NT2/D1 (cell line): ENCODE measurements at regions not wholly inside any gene's neighbourhood (a gene's known extent, or its start where the extent isn't known, plus 50 kb on each side); places are given as distances from the start of the nearest gene placed in this dataset.
"Not testable (repeated sequence)": the region's sequence is repeated elsewhere in the genome, so short reads cannot be mapped to it uniquely, and the experiment has no call there.

Experiments used
- DNase-seq: peaks from one replicate; pipeline ENCODE4 v3.0.0-alpha.2; 2011; ENCODE audit warnings: low read depth, low spot score
- H3K27me3 ChIP-seq: 2 replicates; pipeline ENCODE4 v1.6.0; 2011; ENCODE audit warnings: mild to moderate bottlenecking; ENCODE audit not compliant: insufficient read length, insufficient read depth
- H3K36me3 ChIP-seq: 2 replicates; pipeline ENCODE4 v1.6.1; 2011; ENCODE audit warnings: mild to moderate bottlenecking, low read length, mixed read lengths; ENCODE audit not compliant: insufficient read depth, insufficient read length
- H3K4me1 ChIP-seq: 2 replicates; pipeline ENCODE4 v1.5.1; 2011; ENCODE audit not compliant: insufficient read depth, insufficient read length
- H3K4me3 ChIP-seq: 2 replicates; pipeline ENCODE4 v1.5.1; 2011; ENCODE audit warnings: low read depth; ENCODE audit not compliant: insufficient read length
- H3K9ac ChIP-seq: 2 replicates; pipeline ENCODE4 v1.6.0; 2011; ENCODE audit warnings: low read depth; ENCODE audit not compliant: insufficient read length
- H3K9me3 ChIP-seq: 2 replicates; pipeline ENCODE4 v1.5.1; 2011; ENCODE audit warnings: mild to moderate bottlenecking, low read length; ENCODE audit not compliant: insufficient read depth
- SUZ12 ChIP-seq: IDR thresholded peaks from 2 replicates; pipeline ENCODE4 v1.6.1; 2011; ENCODE audit not compliant: insufficient read length, insufficient read depth; ENCODE audit errors: extremely low read depth
- YY1 ChIP-seq: IDR thresholded peaks from 2 replicates; pipeline ENCODE4 v1.6.1; 2011; ENCODE audit not compliant: insufficient read length, insufficient read depth
- ZNF274 ChIP-seq: IDR thresholded peaks from 2 replicates; pipeline ENCODE4 v1.6.1; 2011; ENCODE audit warnings: mild to moderate bottlenecking, low read depth, low read length

DNA sequence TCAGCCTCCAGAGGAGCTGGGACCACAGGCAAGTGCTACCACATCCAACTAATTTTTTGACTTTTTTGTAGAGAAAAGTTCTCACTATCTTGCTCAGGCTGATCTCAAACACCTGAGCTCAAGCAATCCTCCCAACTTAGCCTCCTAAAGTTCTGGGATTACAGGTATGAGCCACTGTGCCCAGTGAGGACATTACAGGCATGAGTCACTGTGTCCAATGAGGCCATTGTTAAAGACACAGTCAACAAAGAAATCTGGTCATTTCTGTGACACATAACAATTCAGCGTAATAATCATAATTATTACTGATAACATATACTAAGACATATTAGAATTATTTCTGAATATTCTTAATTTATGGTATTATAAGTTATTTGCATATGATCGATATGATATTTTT is 463.4 kb upstream of the NDN start:
- TF ChIP-seq SUZ12 (no peak), ZNF274 (no peak), YY1 (no peak)
- H3K36me3 ChIP-seq = no peaks in the 10 kb centered on the region
- no peak for DNase-seq

DNA sequence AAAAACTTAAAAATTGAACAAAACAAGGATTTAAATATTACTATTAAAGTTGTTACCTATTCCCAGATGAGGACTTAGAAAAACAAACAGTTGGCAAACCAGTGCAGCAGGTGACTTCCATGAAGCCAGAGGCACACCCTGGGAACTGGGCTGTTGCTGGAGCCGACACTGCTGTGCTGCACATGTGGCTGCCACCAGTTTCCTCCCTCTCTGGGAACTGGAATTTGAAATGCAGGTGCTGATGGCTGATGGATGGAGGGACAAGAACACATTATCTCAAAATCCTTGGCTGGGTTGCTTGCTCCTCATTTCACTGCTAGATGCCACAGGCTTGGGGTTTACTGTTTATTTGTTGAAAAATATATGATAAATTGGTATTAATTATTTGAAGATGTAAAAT is 471.2 kb upstream of the NDN start:
- not testable (repeated sequence) for DNase-seq, H3K36me3 ChIP-seq, H3K4me3 ChIP-seq, H3K27me3 ChIP-seq, H3K9ac ChIP-seq, H3K9me3 ChIP-seq, H3K4me1 ChIP-seq

More for the DNA sequence above, 463.4 kb upstream of the NDN start:
- no peak overlapping the region for H3K9ac ChIP-seq
- H3K4me1 ChIP-seq = no peaks in the 10 kb centered on the region
- no peaks in the 10 kb centered on the region for H3K9me3 ChIP-seq
- H3K27me3 ChIP-seq = no peaks in the 10 kb centered on the region
- no peak overlapping the region for H3K4me3 ChIP-seq

DNA sequence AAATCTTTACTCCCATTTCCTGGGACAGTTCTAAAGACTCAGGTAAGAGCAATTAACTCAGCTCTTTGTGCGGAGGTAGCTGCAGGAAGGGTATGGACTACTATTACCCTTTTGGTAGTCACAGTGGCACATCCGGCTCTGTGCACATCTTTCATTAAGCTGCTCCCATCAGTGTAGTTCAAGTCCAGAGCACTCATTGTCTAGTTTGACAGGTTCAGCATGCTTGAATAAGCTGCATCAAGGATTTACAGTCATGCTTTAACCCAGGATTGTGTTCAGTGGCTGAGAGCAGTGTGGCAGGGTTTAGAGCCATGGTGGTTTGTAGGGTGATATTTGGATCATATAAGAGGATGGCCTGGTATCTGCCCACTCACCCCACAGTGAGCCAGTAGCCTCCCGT is 478.4 kb upstream of the NDN start:
- not testable (repeated sequence) for H3K36me3 ChIP-seq, H3K9ac ChIP-seq, H3K4me3 ChIP-seq, DNase-seq, H3K4me1 ChIP-seq, H3K27me3 ChIP-seq, H3K9me3 ChIP-seq

DNA sequence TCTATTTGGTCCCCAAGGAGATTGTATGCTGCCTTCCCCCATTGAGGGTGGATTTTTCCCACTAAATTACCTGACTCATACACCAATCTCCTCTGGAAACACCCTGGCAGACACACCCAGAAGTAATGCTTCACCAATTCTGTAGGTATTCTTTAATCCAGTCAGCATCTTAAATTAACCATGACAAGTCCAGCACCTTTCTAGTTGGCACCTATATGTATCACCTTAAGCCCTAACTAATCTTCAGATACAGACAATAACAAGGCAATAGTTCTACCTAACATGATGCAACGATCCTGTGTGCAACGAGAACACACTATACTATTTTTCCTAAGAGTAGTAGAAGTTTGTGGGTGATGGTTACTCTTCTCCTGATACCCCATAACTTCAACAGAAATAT is 473.3 kb upstream of the NPAP1 start:
- not testable (repeated sequence) for H3K27me3 ChIP-seq, H3K9ac ChIP-seq, H3K4me1 ChIP-seq, H3K9me3 ChIP-seq, H3K4me3 ChIP-seq, H3K36me3 ChIP-seq, DNase-seq

DNA sequence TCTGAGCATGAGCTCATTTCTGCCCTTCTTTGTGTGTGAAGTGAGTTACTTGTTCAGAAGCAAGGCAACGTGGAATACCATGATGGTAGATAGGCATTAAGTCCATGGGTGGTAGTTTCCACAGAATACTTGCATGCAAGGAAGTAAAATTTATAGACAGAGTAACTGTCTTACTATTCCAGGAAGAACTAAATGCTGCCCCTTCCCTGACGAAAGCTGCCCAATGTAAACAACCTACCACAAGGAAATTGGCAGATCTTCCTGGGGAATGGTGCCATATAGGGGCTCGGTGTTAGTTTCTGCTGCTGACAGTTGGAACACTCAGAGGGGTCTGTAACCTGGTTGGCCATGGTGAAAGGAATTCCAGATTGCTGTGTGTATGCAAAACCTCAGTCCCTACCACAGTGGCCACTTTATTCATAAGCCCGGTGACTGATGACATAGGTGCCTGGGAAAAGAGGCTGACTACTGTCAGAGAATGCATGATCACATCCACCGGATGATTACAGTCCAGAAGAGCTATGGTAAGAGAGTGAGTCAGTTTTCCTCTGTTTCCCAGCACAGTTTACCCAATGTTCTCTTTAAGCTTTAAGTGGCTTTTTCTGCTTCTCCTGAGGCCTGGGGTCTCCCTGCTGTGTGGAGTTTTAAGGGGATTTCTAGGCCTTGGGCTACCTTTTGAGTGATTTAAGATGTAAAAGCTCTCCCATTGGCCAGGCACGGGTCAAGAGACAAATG is 463.7 kb upstream of the NPAP1 start:
- not testable (repeated sequence) for H3K4me1 ChIP-seq, H3K36me3 ChIP-seq, H3K27me3 ChIP-seq, H3K9me3 ChIP-seq, H3K4me3 ChIP-seq, DNase-seq, H3K9ac ChIP-seq

DNA sequence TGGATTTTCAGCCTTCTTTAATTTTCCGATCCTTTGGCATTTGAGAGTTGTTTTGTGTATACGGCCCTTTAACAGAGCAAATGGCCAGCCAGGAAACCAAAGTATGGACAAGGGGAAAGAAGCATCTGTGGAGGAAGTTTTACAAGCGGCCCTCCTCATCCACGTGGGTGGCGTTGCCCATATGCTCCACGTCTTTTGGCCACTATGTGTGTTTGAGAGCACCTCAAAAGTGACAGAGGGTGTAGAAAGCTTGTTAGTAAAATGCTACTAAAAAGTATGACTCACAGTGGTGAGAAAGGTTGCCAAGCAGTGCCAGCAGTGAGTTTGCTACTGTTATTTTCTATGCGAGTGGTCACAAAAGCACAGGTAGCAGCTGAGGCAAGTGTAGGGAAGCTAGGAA is 451.8 kb upstream of the NPAP1 start:
- TF ChIP-seq SUZ12 = no peak
- no peak for TF ChIP-seq ZNF274
- TF ChIP-seq YY1 = no peak
- no peak overlapping the region for H3K9ac ChIP-seq
- H3K9me3 ChIP-seq = no peaks in the 10 kb centered on the region
- no peak for DNase-seq
- no peak overlapping the region for H3K4me3 ChIP-seq
- no peaks in the 10 kb centered on the region for H3K27me3 ChIP-seq
- no peaks in the 10 kb centered on the region for H3K4me1 ChIP-seq
- no peaks in the 10 kb centered on the region for H3K36me3 ChIP-seq

DNA sequence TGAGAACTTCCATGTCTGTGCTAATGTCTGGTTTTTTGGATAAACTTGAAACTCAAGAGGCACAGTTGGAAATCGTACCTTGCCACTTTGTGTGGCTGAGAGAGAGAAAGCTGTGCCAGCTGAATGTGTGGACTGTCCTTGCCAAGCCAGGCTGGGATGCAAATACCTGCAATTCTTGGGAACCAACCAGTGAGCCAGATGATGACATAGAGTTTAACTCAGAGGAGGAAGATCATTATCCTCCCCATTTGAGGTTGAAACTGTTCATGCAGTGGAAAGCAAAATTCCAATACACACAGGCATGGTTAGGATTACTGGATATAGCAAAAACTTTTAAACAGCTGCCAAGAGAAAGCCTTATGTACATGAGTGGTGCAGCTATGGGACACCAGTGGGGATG is 451.4 kb upstream of the NPAP1 start:
- Histone ChIP-seq H3K4me3 (no peak overlapping the region), H3K36me3 (no peaks in the 10 kb centered on the region), H3K27me3 (no peaks in the 10 kb centered on the region)

DNA sequence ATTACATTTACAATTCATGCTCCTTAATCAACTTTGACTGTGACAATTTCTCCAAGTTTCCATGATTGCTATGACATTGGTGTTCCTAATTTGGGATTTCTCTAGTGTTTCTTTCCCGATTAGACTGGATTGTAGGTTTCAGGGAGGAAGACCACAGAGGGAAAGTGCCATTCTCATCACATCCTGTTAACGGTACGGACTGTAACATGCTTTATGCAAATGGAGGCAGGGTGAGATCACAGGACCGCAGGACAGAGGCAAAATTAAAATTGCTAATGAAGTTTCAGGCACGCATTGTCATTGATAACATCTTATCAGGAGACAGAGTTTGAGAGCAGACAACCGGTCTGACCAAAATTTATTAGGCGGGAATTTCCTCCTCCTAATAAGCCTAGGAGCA is 446.7 kb upstream of the NPAP1 start:
- H3K9me3 ChIP-seq, H3K4me3 ChIP-seq, H3K27me3 ChIP-seq, H3K36me3 ChIP-seq, H3K4me1 ChIP-seq, H3K9ac ChIP-seq: not testable (repeated sequence)
- DNase-seq = peak; percentile 3

More for the DNA sequence above, 451.4 kb upstream of the NPAP1 start:
- H3K9ac ChIP-seq = no peak overlapping the region
- no peaks in the 10 kb centered on the region for H3K4me1 ChIP-seq
- no peak for DNase-seq
- H3K9me3 ChIP-seq = no peaks in the 10 kb centered on the region
- TF ChIP-seq SUZ12 = no peak
- TF ChIP-seq ZNF274 = no peak
- TF ChIP-seq YY1 = no peak

DNA sequence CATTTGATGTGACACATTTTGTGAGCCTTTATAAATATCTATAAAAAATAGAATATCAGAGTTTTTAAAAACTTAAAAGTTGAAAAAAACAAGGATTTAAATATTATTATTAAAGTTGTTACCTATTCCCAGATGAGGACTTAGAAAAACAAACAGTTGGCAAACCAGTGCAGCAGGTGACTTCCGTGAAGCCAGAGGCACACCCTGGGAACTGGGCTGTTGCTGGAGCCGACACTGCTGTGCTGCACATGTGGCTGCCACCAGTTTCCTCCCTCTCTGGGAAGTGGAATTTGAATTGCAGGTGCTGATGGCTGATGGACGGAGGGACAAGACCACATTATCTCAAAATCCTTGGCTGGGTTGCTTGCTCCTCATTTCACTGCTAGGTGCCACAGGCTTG is 442.4 kb upstream of the NPAP1 start:
- not testable (repeated sequence) for H3K9ac ChIP-seq, DNase-seq, H3K36me3 ChIP-seq, H3K27me3 ChIP-seq, H3K9me3 ChIP-seq, H3K4me3 ChIP-seq, H3K4me1 ChIP-seq

DNA sequence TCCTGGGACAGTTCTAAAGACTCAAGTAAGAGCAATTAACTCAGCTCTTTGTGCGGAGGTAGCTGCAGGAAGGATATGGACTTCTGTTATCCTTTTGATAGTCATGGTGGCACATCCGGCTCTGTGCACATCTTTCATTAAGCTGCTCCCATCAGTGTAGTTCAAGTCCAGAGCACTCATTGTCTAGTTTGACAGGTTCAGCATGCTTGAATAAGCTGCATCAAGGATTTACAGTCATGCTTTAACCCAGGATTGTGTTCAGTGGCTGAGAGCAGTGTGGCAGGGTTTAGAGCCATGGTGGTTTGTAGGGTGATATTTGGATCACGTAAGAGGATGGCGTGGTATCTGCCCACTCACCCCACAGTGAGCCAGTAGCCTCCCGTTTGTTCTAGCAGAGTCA is 435.0 kb upstream of the NPAP1 start:
- H3K9ac ChIP-seq, H3K4me3 ChIP-seq, H3K9me3 ChIP-seq, H3K36me3 ChIP-seq, H3K4me1 ChIP-seq, DNase-seq, H3K27me3 ChIP-seq: not testable (repeated sequence)

DNA sequence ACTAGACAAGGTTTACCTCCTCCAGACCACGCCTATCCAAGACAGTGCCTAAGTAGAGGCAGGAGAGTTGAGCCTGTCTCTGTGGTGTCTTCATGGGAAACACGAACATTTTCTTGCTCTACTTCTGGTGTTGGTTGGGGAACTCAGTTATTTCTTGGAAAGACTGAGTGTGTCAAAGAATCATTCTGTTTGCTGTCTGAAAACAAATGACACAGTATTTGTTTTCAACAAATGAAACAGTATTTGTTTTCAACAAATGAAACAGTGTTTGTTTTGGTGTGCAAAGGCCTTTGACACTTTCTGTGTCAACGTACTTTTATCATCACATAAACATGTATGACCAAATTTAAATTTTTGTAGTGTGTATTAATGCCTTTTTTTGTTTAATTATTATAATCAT is 416.5 kb upstream of the NPAP1 start:
- H3K9me3 ChIP-seq, H3K4me1 ChIP-seq, DNase-seq, H3K27me3 ChIP-seq, H3K4me3 ChIP-seq, H3K36me3 ChIP-seq, H3K9ac ChIP-seq: not testable (repeated sequence)
